A673 (cell line): ENCODE measurements at regions not wholly inside any gene's neighbourhood (a gene's known extent, or its start where the extent isn't known, plus 50 kb on each side); places are given as distances from the start of the nearest gene placed in this dataset.

Experiments used
- BruUV-seq: library from RNA; stranded (reverse); fragments of 400-500 nt; replicated peaks from 2 replicates; lab custom pipeline; 2021; lab: Mats Ljungman, UMichigan
- CTCF ChIA-PET: fragments of 300-600 bp; sonication (Branson Sonifier 250); formaldehyde crosslinking; loops from one replicate; lab custom pipeline; 2022; ENCODE audit warnings: antibody characterized with exemption; lab: Charles Lee
- POLR2A ChIA-PET: fragments of 300-600 bp; sonication (Branson Sonifier 250); formaldehyde crosslinking; loops from one replicate; lab custom pipeline; 2022; ENCODE audit warnings: antibody characterized with exemption; ENCODE audit not compliant: low non-redundant PET; lab: Charles Lee
- DNase-seq: peaks from one replicate; pipeline ENCODE4 v3.0.0-alpha.2; 2015; ENCODE audit warnings: low spot score
- H3K27ac ChIP-seq: fragments of 200-600 bp; sonication (generic); 2 replicates; pipeline ENCODE4 v1.5.1; 2016; ENCODE audit warnings: mixed run types, low read depth, mild to moderate bottlenecking, mixed read lengths, antibody characterized with exemption, low read length; ENCODE audit not compliant: poor library complexity, severe bottlenecking
- H3K27me3 ChIP-seq: fragments of 200-600 bp; sonication (generic); replicated peaks from 2 replicates; pipeline ENCODE4 v1.6.1; 2017; ENCODE audit warnings: mixed run types, low read depth, mild to moderate bottlenecking, mixed read lengths, antibody characterized with exemption, low read length; ENCODE audit not compliant: insufficient read depth, poor library complexity
- H3K36me3 ChIP-seq: fragments of 200-600 bp; sonication (generic); 2 replicates; pipeline ENCODE4 v1.6.1; 2016; ENCODE audit warnings: mixed run types, mild to moderate bottlenecking, mixed read lengths, antibody characterized with exemption, low read length; ENCODE audit not compliant: insufficient read depth, poor library complexity, severe bottlenecking
- H3K4me1 ChIP-seq: fragments of 200-600 bp; sonication (generic); 2 replicates; pipeline ENCODE4 v1.6.1; 2017; ENCODE audit warnings: mixed run types, mild to moderate bottlenecking, mixed read lengths, antibody characterized with exemption, low read length; ENCODE audit not compliant: insufficient read depth, poor library complexity, severe bottlenecking
- H3K4me3 ChIP-seq: fragments of 200-600 bp; sonication (generic); 2 replicates; pipeline ENCODE4 v1.5.1; 2016; ENCODE audit warnings: low read depth, mixed run types, mild to moderate bottlenecking, mixed read lengths, low read length; ENCODE audit not compliant: poor library complexity, severe bottlenecking
- H3K9me3 ChIP-seq: fragments of 200-600 bp; sonication (generic); 2 replicates; pipeline ENCODE4 v1.6.1; 2016; ENCODE audit warnings: mixed run types, low read depth, mild to moderate bottlenecking, mixed read lengths, antibody characterized with exemption, low read length; ENCODE audit not compliant: poor library complexity, severe bottlenecking
- EZH2 ChIP-seq: fragments of 200-600 bp; sonication (generic); IDR thresholded peaks from 2 replicates; pipeline ENCODE4 v1.6.1; 2017; ENCODE audit warnings: borderline replicate concordance, low read depth, mild to moderate bottlenecking, mixed read lengths, antibody characterized with exemption, low read length; ENCODE audit not compliant: poor library complexity, severe bottlenecking
- intact Hi-C: fragments of 100-400 bp; cut with micrococcal nuclease; formaldehyde crosslinking; loops from one replicate; pipeline ENCODE4 v1.10.0; 2022; ENCODE audit not compliant: unreplicated experiment
- TF ChIP-seq, protein P1 (sequence below): fragments of 300-800, 200-600 bp; sonication (generic); conservative IDR thresholded peaks from 2 replicates; pipeline ENCODE4 v1.5.1; 2017; ENCODE audit warnings: low read depth, mild to moderate bottlenecking, antibody characterized with exemption, low read length, moderate library complexity, mixed read lengths

DNA sequence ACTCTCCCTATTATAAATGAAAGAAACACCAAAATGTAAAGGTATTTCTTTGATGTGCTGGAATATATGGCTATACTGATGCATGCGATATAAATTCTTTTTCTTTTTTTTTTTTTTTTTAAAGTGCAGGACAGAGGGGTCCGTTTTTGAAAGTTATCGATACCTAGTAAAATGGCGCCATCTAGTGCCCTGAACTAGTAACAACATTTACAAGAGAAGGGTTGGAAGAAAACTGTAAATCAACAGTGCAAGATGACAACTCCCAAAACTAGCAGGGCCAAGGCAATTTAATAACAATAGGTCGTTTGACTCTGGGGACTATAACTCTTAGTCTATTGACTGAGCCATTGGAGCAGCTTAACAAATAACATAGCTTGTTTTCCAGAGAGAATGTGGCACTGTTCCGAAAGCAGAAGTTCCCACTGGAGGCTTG is 137.7 kb downstream of the SPTSSA start:
- no peak overlapping the region for H3K4me3 ChIP-seq
- DNase-seq = peak; percentile 62
- ChIA-PET CTCF (interaction anchor here (0.7 kb wide), 1 partner anchor 174 kb away, joined by 3 read pairs; no protein-coding TSS in a partner anchor), POLR2A (no interaction called here)
- TF ChIP-seq, protein P1, sequence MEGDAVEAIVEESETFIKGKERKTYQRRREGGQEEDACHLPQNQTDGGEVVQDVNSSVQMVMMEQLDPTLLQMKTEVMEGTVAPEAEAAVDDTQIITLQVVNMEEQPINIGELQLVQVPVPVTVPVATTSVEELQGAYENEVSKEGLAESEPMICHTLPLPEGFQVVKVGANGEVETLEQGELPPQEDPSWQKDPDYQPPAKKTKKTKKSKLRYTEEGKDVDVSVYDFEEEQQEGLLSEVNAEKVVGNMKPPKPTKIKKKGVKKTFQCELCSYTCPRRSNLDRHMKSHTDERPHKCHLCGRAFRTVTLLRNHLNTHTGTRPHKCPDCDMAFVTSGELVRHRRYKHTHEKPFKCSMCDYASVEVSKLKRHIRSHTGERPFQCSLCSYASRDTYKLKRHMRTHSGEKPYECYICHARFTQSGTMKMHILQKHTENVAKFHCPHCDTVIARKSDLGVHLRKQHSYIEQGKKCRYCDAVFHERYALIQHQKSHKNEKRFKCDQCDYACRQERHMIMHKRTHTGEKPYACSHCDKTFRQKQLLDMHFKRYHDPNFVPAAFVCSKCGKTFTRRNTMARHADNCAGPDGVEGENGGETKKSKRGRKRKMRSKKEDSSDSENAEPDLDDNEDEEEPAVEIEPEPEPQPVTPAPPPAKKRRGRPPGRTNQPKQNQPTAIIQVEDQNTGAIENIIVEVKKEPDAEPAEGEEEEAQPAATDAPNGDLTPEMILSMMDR = peak; percentile 71
- no peak for TF ChIP-seq EZH2
- H3K4me1 ChIP-seq = no peaks in the 10 kb centered on the region
- no peaks in the 10 kb centered on the region for H3K27me3 ChIP-seq
- H3K36me3 ChIP-seq = no peaks in the 10 kb centered on the region
- BruUV-seq = no TSS peak
- H3K9me3 ChIP-seq = no peaks in the 10 kb centered on the region
- H3K27ac ChIP-seq = no peak overlapping the region
- intact Hi-C loops = loop anchor here (5.0 kb wide), 1 partner anchor 1747 kb away; no protein-coding TSS in a partner anchor

DNA sequence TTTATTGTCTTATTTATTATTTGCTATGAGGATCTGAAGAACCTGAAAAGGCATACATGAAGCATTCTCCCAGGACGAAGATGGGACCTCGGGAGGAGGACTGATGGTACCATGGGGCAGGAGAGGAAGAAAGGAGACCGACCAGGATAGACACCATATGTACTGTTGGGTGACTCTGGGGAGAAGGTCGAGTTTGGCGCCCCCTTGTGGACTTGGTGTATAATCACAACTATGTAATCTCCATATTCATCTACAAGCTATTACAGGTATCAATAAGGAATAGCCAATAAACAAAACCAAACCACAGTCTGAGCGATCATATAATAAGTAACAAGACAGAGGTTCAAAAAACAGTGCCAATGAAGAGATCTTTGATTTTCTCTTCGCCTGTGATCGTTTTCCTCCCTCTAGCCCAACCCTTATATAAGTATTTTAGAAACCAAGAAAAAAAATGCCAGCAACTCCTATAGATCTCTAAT is 139.1 kb downstream of the SPTSSA start:
- no peaks in the 10 kb centered on the region for H3K36me3 ChIP-seq
- H3K27ac ChIP-seq = no peak overlapping the region
- no TSS peak for BruUV-seq
- no peaks in the 10 kb centered on the region for H3K4me1 ChIP-seq
- H3K27me3 ChIP-seq = no peaks in the 10 kb centered on the region
- no peaks in the 10 kb centered on the region for H3K9me3 ChIP-seq
- CTCF ChIA-PET = interaction anchor here (0.5 to 1.3 kb wide), 6 partner anchors 9 to 176 kb away, joined by 4 to 6 read pairs (median 4); no protein-coding TSS in a partner anchor
- peak; percentile 79 for DNase-seq
- intact Hi-C loops = loop anchor here (2.0 to 5.0 kb wide), 2 partner anchors 176 to 1746 kb away; no protein-coding TSS in a partner anchor
- POLR2A ChIA-PET = no interaction called here
- no peak for TF ChIP-seq EZH2
- TF ChIP-seq, protein P1 = peak; percentile 85
- H3K4me3 ChIP-seq = no peak overlapping the region

DNA sequence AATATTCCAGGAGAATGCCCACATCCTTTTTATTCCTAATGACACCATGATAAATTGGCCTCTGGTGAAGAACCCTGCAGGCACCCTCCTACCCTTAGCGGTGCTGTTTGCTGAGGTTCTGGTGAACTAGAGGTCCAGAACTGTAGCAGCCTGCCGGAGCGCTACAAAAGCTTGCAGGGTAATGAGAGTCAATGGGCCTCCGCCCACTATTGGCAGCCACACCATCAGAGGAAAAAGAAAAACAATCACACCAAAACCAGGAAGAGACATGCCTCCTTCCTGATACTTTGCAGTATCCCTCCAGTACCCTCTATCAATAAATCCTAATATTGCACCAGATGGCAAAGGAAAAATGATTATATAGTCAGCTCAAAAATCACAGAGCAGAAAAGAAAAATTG is 142.9 kb downstream of the SPTSSA start:
- no peak overlapping the region for H3K27ac ChIP-seq
- DNase-seq = no peak
- POLR2A ChIA-PET = no interaction called here
- H3K4me3 ChIP-seq = no peak overlapping the region
- intact Hi-C loops = no loop called here
- H3K9me3 ChIP-seq = no peaks in the 10 kb centered on the region
- TF ChIP-seq, protein P1 = no peak
- TF ChIP-seq EZH2 = no peak
- BruUV-seq = no TSS peak
- H3K27me3 ChIP-seq = no peaks in the 10 kb centered on the region
- H3K4me1 ChIP-seq = no peaks in the 10 kb centered on the region
- CTCF ChIA-PET = no interaction called here
- H3K36me3 ChIP-seq = no peaks in the 10 kb centered on the region
